HEK293 (cell line): ENCODE measurements at regions not wholly inside any gene's neighbourhood (a gene's known extent, or its start where the extent isn't known, plus 50 kb on each side); places are given as distances from the start of the nearest gene placed in this dataset.

Source experiments
- GLIS1 ChIP-seq: fragments of 450-650 bp; formaldehyde crosslinking; IDR thresholded peaks from 2 replicates; pipeline ENCODE4 v1.5.1; 2016; ENCODE audit warnings: missing biosample characterization, missing genetic modification characterization
- KLF8 ChIP-seq: fragments of 450-650 bp; formaldehyde crosslinking; IDR thresholded peaks from 2 replicates; pipeline ENCODE4 v1.5.1; 2016; ENCODE audit warnings: missing biosample characterization, missing genetic modification characterization
- KLF9 ChIP-seq: fragments of 450-650 bp; formaldehyde crosslinking; IDR thresholded peaks from 2 replicates; pipeline ENCODE4 v1.5.1; 2016; ENCODE audit warnings: missing biosample characterization, missing genetic modification characterization, low read depth
- MZF1 ChIP-seq: fragments of 450-650 bp; formaldehyde crosslinking; IDR thresholded peaks from 2 replicates; pipeline ENCODE4 v1.5.1; 2017; ENCODE audit warnings: missing biosample characterization, missing genetic modification characterization, borderline replicate concordance
- OVOL3 ChIP-seq: fragments of 450-650 bp; formaldehyde crosslinking; IDR thresholded peaks from 2 replicates; pipeline ENCODE4 v1.5.1; 2016; ENCODE audit warnings: missing biosample characterization, missing genetic modification characterization
- RBAK ChIP-seq: fragments of 450-650 bp; formaldehyde crosslinking; IDR thresholded peaks from 2 replicates; pipeline ENCODE4 v1.5.1; 2016; ENCODE audit warnings: missing biosample characterization, missing genetic modification characterization
- SP2 ChIP-seq: fragments of 450-650 bp; formaldehyde crosslinking; IDR thresholded peaks from 2 replicates; pipeline ENCODE4 v1.5.1; 2016; ENCODE audit warnings: missing biosample characterization, missing genetic modification characterization
- ZBTB8A ChIP-seq: fragments of 450-650 bp; formaldehyde crosslinking; IDR thresholded peaks from 2 replicates; pipeline ENCODE4 v1.5.1; 2016; ENCODE audit warnings: missing biosample characterization, missing genetic modification characterization
- ZFP69B ChIP-seq: fragments of 450-650 bp; formaldehyde crosslinking; IDR thresholded peaks from 2 replicates; pipeline ENCODE4 v1.5.1; 2016; ENCODE audit warnings: missing biosample characterization, missing genetic modification characterization
- ZNF138 ChIP-seq: fragments of 450-650 bp; formaldehyde crosslinking; IDR thresholded peaks from 2 replicates; pipeline ENCODE4 v1.5.1; 2016; ENCODE audit warnings: missing biosample characterization, missing genetic modification characterization, borderline replicate concordance
- ZNF157 ChIP-seq: fragments of 450-650 bp; formaldehyde crosslinking; IDR thresholded peaks from 2 replicates; pipeline ENCODE4 v1.5.1; 2016; ENCODE audit warnings: missing biosample characterization, missing genetic modification characterization
- ZNF174 ChIP-seq: fragments of 450-650 bp; formaldehyde crosslinking; IDR thresholded peaks from 2 replicates; pipeline ENCODE4 v1.5.0; 2017; ENCODE audit warnings: missing biosample characterization, mild to moderate bottlenecking, missing genetic modification characterization
- ZNF211 ChIP-seq: fragments of 450-650 bp; formaldehyde crosslinking; IDR thresholded peaks from 2 replicates; pipeline ENCODE4 v1.5.1; 2016; ENCODE audit warnings: low read depth, missing biosample characterization, missing genetic modification characterization
- ZNF366 ChIP-seq: fragments of 450-650 bp; formaldehyde crosslinking; conservative IDR thresholded peaks from 2 replicates; pipeline ENCODE4 v1.5.1; 2016; ENCODE audit warnings: missing biosample characterization, missing genetic modification characterization
- ZNF514 ChIP-seq: fragments of 450-650 bp; formaldehyde crosslinking; IDR thresholded peaks from 2 replicates; pipeline ENCODE4 v1.5.1; 2016; ENCODE audit warnings: missing biosample characterization, missing genetic modification characterization
- ZNF521 ChIP-seq: fragments of 450-650 bp; formaldehyde crosslinking; IDR thresholded peaks from 2 replicates; pipeline ENCODE4 v1.5.1; 2017; ENCODE audit warnings: missing biosample characterization, mild to moderate bottlenecking, missing genetic modification characterization
- ZNF549 ChIP-seq: fragments of 450-650 bp; IDR thresholded peaks from 2 replicates; pipeline ENCODE4 v1.5.1; 2018; ENCODE audit warnings: missing biosample characterization, missing genetic modification characterization, mild to moderate bottlenecking, inconsistent platforms, moderate library complexity
- ZNF600 ChIP-seq: fragments of 450-650 bp; formaldehyde crosslinking; IDR thresholded peaks from 2 replicates; pipeline ENCODE4 v1.5.1; 2016; ENCODE audit warnings: missing biosample characterization, missing genetic modification characterization
- ZNF830 ChIP-seq: fragments of 450-650 bp; IDR thresholded peaks from 2 replicates; pipeline ENCODE4 v1.5.0; 2018; ENCODE audit warnings: missing biosample characterization, missing genetic modification characterization, low read depth, mild to moderate bottlenecking, moderate library complexity
- ZNF843 ChIP-seq: fragments of 450-650 bp; formaldehyde crosslinking; IDR thresholded peaks from 2 replicates; pipeline ENCODE4 v1.5.1; 2016; ENCODE audit warnings: missing biosample characterization, missing genetic modification characterization
- ZXDB ChIP-seq: fragments of 450-650 bp; formaldehyde crosslinking; IDR thresholded peaks from 2 replicates; pipeline ENCODE4 v1.5.1; 2016; ENCODE audit warnings: missing biosample characterization, missing genetic modification characterization
- TF ChIP-seq, protein P1 (sequence below): fragments of 450-650 bp; formaldehyde crosslinking; IDR thresholded peaks from 2 replicates; pipeline ENCODE4 v1.5.1; 2016; ENCODE audit warnings: missing biosample characterization, missing genetic modification characterization
- TF ChIP-seq, protein P2 (sequence below): fragments of 450-650 bp; formaldehyde crosslinking; IDR thresholded peaks from 2 replicates; pipeline ENCODE4 v1.5.1; 2017; ENCODE audit warnings: missing biosample characterization, mild to moderate bottlenecking, missing genetic modification characterization, moderate library complexity
- TF ChIP-seq, protein P3 (sequence below): fragments of 450-650 bp; formaldehyde crosslinking; IDR thresholded peaks from 2 replicates; pipeline ENCODE4 v1.5.1; 2016; ENCODE audit warnings: missing biosample characterization, missing genetic modification characterization, borderline replicate concordance
- TF ChIP-seq, protein P4 (sequence below): fragments of 450-650 bp; formaldehyde crosslinking; IDR thresholded peaks from 2 replicates; pipeline ENCODE4 v1.5.1; 2017; ENCODE audit warnings: missing biosample characterization, missing genetic modification characterization
- TF ChIP-seq, protein P5 (sequence below): fragments of 450-650 bp; formaldehyde crosslinking; IDR thresholded peaks from 2 replicates; pipeline ENCODE4 v1.5.1; 2016; ENCODE audit warnings: missing biosample characterization, missing genetic modification characterization
- TF ChIP-seq, protein P6 (sequence below): fragments of 450-650 bp; formaldehyde crosslinking; IDR thresholded peaks from 2 replicates; pipeline ENCODE4 v1.5.1; 2016; ENCODE audit warnings: missing biosample characterization, missing genetic modification characterization
- TF ChIP-seq, protein P7 (sequence below): fragments of 450-650 bp; formaldehyde crosslinking; IDR thresholded peaks from 2 replicates; pipeline ENCODE4 v1.5.1; 2016; ENCODE audit warnings: missing biosample characterization, missing genetic modification characterization

DNA sequence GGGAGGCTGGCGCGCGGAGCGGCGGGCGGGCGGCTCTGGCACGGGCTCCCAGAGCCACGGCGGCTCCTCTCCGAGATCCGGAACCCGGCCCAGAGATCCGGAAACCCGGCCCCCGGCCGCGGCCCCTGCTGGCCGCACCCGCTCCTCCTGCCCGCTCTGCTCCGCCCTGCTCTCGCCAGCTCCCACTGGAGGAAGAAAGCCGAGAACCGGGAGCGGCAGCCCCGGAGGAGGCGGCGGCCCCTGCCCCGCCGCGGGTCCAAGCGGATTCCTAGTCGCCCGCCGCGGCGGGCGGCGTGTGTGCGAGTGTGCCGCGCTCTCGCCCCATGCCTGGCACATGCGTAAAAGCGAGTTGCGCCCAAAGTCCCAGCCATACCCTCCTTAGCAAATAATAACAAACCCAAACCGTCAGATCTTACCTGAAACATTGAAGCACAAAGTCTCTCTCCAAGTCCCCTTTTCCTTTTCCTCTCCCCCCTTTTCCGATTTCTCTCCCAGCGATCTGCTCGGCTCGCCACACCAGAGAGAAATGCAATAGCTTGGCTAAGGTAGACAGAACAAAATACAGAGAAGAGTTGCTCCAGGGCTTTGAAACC is 108.7 kb upstream of the KCTD1 start (continued):
- TF ChIP-seq, protein P1, sequence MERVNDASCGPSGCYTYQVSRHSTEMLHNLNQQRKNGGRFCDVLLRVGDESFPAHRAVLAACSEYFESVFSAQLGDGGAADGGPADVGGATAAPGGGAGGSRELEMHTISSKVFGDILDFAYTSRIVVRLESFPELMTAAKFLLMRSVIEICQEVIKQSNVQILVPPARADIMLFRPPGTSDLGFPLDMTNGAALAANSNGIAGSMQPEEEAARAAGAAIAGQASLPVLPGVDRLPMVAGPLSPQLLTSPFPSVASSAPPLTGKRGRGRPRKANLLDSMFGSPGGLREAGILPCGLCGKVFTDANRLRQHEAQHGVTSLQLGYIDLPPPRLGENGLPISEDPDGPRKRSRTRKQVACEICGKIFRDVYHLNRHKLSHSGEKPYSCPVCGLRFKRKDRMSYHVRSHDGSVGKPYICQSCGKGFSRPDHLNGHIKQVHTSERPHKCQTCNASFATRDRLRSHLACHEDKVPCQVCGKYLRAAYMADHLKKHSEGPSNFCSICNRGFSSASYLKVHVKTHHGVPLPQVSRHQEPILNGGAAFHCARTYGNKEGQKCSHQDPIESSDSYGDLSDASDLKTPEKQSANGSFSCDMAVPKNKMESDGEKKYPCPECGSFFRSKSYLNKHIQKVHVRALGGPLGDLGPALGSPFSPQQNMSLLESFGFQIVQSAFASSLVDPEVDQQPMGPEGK (tag by site-specific recombination): peak; percentile 55
- TF ChIP-seq ZBTB8A (tag by site-specific recombination): peak; percentile 67
- no peak for TF ChIP-seq ZNF514 (tag by site-specific recombination)
- TF ChIP-seq, protein P2, sequence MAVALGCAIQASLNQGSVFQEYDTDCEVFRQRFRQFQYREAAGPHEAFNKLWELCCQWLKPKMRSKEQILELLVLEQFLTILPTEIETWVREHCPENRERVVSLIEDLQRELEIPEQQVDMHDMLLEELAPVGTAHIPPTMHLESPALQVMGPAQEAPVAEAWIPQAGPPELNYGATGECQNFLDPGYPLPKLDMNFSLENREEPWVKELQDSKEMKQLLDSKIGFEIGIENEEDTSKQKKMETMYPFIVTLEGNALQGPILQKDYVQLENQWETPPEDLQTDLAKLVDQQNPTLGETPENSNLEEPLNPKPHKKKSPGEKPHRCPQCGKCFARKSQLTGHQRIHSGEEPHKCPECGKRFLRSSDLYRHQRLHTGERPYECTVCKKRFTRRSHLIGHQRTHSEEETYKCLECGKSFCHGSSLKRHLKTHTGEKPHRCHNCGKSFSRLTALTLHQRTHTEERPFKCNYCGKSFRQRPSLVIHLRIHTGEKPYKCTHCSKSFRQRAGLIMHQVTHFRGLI (tag by site-specific recombination): no peak
- TF ChIP-seq ZNF521 (tag by site-specific recombination): no peak
- peak; percentile 47; the same call in 1 of the 2 replicates for TF ChIP-seq KLF8
- no peak for TF ChIP-seq ZFP69B (tag by site-specific recombination)
- peak; percentile 16; the same call in 1 of the 2 replicates for TF ChIP-seq MZF1 (tag by site-specific recombination)
- TF ChIP-seq, protein P3, sequence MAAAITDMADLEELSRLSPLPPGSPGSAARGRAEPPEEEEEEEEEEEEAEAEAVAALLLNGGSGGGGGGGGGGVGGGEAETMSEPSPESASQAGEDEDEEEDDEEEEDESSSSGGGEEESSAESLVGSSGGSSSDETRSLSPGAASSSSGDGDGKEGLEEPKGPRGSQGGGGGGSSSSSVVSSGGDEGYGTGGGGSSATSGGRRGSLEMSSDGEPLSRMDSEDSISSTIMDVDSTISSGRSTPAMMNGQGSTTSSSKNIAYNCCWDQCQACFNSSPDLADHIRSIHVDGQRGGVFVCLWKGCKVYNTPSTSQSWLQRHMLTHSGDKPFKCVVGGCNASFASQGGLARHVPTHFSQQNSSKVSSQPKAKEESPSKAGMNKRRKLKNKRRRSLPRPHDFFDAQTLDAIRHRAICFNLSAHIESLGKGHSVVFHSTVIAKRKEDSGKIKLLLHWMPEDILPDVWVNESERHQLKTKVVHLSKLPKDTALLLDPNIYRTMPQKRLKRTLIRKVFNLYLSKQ (tag by site-specific recombination): no peak
- TF ChIP-seq ZNF843 (tag by site-specific recombination): no peak
- no peak for TF ChIP-seq ZNF157 (tag by site-specific recombination)
- TF ChIP-seq ZNF366 (tag by site-specific recombination): 0 out of 2 replicates have a peak, but pooled peaks have one; percentile 10
- TF ChIP-seq ZNF174 (tag by site-specific recombination): no peak
- TF ChIP-seq ZNF138 (tag by site-specific recombination): no peak
- no peak for TF ChIP-seq GLIS1 (tag by site-specific recombination)
- TF ChIP-seq, protein P4, sequence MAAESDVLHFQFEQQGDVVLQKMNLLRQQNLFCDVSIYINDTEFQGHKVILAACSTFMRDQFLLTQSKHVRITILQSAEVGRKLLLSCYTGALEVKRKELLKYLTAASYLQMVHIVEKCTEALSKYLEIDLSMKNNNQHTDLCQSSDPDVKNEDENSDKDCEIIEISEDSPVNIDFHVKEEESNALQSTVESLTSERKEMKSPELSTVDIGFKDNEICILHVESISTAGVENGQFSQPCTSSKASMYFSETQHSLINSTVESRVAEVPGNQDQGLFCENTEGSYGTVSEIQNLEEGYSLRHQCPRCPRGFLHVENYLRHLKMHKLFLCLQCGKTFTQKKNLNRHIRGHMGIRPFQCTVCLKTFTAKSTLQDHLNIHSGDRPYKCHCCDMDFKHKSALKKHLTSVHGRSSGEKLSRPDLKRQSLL (tag by site-specific recombination): no peak
- TF ChIP-seq, protein P5, sequence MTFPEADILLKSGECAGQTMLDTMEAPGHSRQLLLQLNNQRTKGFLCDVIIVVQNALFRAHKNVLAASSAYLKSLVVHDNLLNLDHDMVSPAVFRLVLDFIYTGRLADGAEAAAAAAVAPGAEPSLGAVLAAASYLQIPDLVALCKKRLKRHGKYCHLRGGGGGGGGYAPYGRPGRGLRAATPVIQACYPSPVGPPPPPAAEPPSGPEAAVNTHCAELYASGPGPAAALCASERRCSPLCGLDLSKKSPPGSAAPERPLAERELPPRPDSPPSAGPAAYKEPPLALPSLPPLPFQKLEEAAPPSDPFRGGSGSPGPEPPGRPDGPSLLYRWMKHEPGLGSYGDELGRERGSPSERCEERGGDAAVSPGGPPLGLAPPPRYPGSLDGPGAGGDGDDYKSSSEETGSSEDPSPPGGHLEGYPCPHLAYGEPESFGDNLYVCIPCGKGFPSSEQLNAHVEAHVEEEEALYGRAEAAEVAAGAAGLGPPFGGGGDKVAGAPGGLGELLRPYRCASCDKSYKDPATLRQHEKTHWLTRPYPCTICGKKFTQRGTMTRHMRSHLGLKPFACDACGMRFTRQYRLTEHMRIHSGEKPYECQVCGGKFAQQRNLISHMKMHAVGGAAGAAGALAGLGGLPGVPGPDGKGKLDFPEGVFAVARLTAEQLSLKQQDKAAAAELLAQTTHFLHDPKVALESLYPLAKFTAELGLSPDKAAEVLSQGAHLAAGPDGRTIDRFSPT (tag by site-specific recombination): no peak
- TF ChIP-seq OVOL3 (tag by site-specific recombination): no peak
- peak; percentile 28 for TF ChIP-seq SP2 (tag by site-specific recombination)
- TF ChIP-seq KLF9 (tag by site-specific recombination): peak; percentile 27; the same call in 1 of the 2 replicates
- no peak for TF ChIP-seq ZNF830 (tag by site-specific recombination)
- TF ChIP-seq, protein P6, sequence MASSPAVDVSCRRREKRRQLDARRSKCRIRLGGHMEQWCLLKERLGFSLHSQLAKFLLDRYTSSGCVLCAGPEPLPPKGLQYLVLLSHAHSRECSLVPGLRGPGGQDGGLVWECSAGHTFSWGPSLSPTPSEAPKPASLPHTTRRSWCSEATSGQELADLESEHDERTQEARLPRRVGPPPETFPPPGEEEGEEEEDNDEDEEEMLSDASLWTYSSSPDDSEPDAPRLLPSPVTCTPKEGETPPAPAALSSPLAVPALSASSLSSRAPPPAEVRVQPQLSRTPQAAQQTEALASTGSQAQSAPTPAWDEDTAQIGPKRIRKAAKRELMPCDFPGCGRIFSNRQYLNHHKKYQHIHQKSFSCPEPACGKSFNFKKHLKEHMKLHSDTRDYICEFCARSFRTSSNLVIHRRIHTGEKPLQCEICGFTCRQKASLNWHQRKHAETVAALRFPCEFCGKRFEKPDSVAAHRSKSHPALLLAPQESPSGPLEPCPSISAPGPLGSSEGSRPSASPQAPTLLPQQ (tag by site-specific recombination): 0 out of 2 replicates have a peak, but pooled peaks have one; percentile 30
- peak; percentile 80 for TF ChIP-seq ZNF600 (tag by site-specific recombination)
- TF ChIP-seq, protein P7, sequence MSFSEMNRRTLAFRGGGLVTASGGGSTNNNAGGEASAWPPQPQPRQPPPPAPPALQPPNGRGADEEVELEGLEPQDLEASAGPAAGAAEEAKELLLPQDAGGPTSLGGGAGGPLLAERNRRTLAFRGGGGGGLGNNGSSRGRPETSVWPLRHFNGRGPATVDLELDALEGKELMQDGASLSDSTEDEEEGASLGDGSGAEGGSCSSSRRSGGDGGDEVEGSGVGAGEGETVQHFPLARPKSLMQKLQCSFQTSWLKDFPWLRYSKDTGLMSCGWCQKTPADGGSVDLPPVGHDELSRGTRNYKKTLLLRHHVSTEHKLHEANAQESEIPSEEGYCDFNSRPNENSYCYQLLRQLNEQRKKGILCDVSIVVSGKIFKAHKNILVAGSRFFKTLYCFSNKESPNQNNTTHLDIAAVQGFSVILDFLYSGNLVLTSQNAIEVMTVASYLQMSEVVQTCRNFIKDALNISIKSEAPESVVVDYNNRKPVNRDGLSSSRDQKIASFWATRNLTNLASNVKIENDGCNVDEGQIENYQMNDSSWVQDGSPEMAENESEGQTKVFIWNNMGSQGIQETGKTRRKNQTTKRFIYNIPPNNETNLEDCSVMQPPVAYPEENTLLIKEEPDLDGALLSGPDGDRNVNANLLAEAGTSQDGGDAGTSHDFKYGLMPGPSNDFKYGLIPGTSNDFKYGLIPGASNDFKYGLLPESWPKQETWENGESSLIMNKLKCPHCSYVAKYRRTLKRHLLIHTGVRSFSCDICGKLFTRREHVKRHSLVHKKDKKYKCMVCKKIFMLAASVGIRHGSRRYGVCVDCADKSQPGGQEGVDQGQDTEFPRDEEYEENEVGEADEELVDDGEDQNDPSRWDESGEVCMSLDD: 0 out of 2 replicates have a peak, but pooled peaks have one; percentile 34
- TF ChIP-seq ZNF211 (tag by site-specific recombination): no peak
- TF ChIP-seq ZNF549 (tag by site-specific recombination): no peak
- TF ChIP-seq RBAK (tag by site-specific recombination): no peak
- peak; percentile 78 for TF ChIP-seq ZXDB (tag by site-specific recombination)
